Trophoblast cell (in vitro differentiated cells and primary cell): ENCODE measurements at regions not wholly inside any gene's neighbourhood (a gene's known extent, or its start where the extent isn't known, plus 50 kb on each side); places are given as distances from the start of the nearest gene placed in this dataset.
A peak's percentile ranks its signal among the peaks of the same experiment; 100 is the strongest.

Source experiments
- DNase-seq, 2 donors: peaks; one replicate each; pipeline ENCODE4 v3.0.0-alpha.2; 2016
- H2AFZ ChIP-seq: 2 replicates; pipeline ENCODE4 v1.6.1; 2013; ENCODE audit warnings: low read length, moderate library complexity, mild to moderate bottlenecking; ENCODE audit not compliant: insufficient read depth, poor library complexity
- H2AK5ac ChIP-seq: 2 replicates; pipeline ENCODE4 v1.6.1; 2013; ENCODE audit warnings: mild to moderate bottlenecking, low read length
- H2BK120ac ChIP-seq: 2 replicates; pipeline ENCODE4 v1.6.1; 2013; ENCODE audit warnings: low read length, mild to moderate bottlenecking, moderate library complexity; ENCODE audit not compliant: insufficient read depth, poor library complexity
- H2BK12ac ChIP-seq: 2 replicates; pipeline ENCODE4 v1.6.1; 2013; ENCODE audit warnings: mild to moderate bottlenecking, low read length, moderate library complexity
- H2BK5ac ChIP-seq: 2 replicates; pipeline ENCODE4 v1.6.1; 2013; ENCODE audit warnings: low read length, low read depth, moderate library complexity, mild to moderate bottlenecking; ENCODE audit not compliant: poor library complexity
- H3K14ac ChIP-seq: 2 replicates; pipeline ENCODE4 v1.6.1; 2013; ENCODE audit warnings: mild to moderate bottlenecking, low read length
- H3K18ac ChIP-seq: 2 replicates; pipeline ENCODE4 v1.6.1; 2013; ENCODE audit warnings: mild to moderate bottlenecking, low read length
- H3K23ac ChIP-seq: 2 replicates; pipeline ENCODE4 v1.6.1; 2013; ENCODE audit warnings: low read length
- H3K27ac ChIP-seq: 2 replicates; pipeline ENCODE4 v1.5.1; 2013; ENCODE audit warnings: low read depth, mild to moderate bottlenecking, inconsistent platforms, low read length, moderate library complexity
- H3K27me3 ChIP-seq: 2 replicates; pipeline ENCODE4 v1.6.1; 2013; ENCODE audit warnings: inconsistent platforms, mild to moderate bottlenecking, low read length, moderate library complexity; ENCODE audit not compliant: insufficient read depth
- H3K36me3 ChIP-seq, 2 experiments: 1 replicate in 1 of 2; 2 replicates in 1 of 2; pipeline ENCODE4 v1.6.1; 2013; ENCODE audit warnings: low read length in 2 of 2, mild to moderate bottlenecking in 2 of 2, moderate library complexity in 1 of 2; ENCODE audit not compliant: insufficient read depth in 2 of 2, control insufficient read depth in 1 of 2
- H3K4ac ChIP-seq: 2 replicates; pipeline ENCODE4 v1.6.1; 2013; ENCODE audit warnings: low read depth, mild to moderate bottlenecking, low read length, moderate library complexity
- H3K4me1 ChIP-seq, 2 experiments: 1 replicate in 1 of 2; 2 replicates in 1 of 2; pipeline ENCODE4 v1.6.1; 2013; ENCODE audit warnings: low read length in 2 of 2, mild to moderate bottlenecking in 2 of 2, moderate library complexity in 1 of 2; ENCODE audit not compliant: insufficient read depth in 2 of 2, control insufficient read depth in 1 of 2
- H3K4me2 ChIP-seq: 2 replicates; pipeline ENCODE4 v1.6.1; 2013; ENCODE audit warnings: inconsistent platforms, mild to moderate bottlenecking, low read length, moderate library complexity
- H3K4me3 ChIP-seq: 2 replicates; pipeline ENCODE4 v1.5.1; 2013; ENCODE audit warnings: mild to moderate bottlenecking, low read depth, low read length, inconsistent platforms
- H3K79me1 ChIP-seq: one replicate; pipeline ENCODE4 v1.6.1; 2013; ENCODE audit warnings: low read length
- H3K79me2 ChIP-seq: 2 replicates; pipeline ENCODE4 v1.6.1; 2013; ENCODE audit warnings: low read length, mild to moderate bottlenecking; ENCODE audit not compliant: control insufficient read depth, insufficient read depth, poor library complexity
- H3K9ac ChIP-seq: 2 replicates; pipeline ENCODE4 v1.6.1; 2013; ENCODE audit warnings: mild to moderate bottlenecking, low read length
- H3K9me3 ChIP-seq: 2 replicates; pipeline ENCODE4 v1.6.1; 2013; ENCODE audit warnings: low read depth, mild to moderate bottlenecking, control low read depth, inconsistent platforms, low read length; ENCODE audit not compliant: insufficient read depth
- H4K12ac ChIP-seq: 2 replicates; pipeline ENCODE4 v1.6.1; 2013; ENCODE audit warnings: low read depth, mild to moderate bottlenecking, low read length, moderate library complexity
- H4K8ac ChIP-seq: 2 replicates; pipeline ENCODE4 v1.6.1; 2013; ENCODE audit warnings: low read depth, mild to moderate bottlenecking, low read length, moderate library complexity
- H4K91ac ChIP-seq: one replicate; pipeline ENCODE4 v1.6.1; 2013; ENCODE audit warnings: low read depth, mild to moderate bottlenecking, low read length, moderate library complexity
- WGBS: extraction: QIAGEN DNeasy Blood & Tissue Kit; methylation state at CpG from one replicate; pipeline ENCODE4 v1.1.7; 2013; ENCODE audit warnings: missing lambda C conversion rate; ENCODE audit not compliant: insufficient read length, insufficient coverage; ENCODE audit errors: extremely low coverage; 5-methylcytosine and 5-hydroxymethylcytosine counted together

GRCh38 chr5:89097103-89097502 is 214.1 kb upstream of the MEF2C start:
- Histone ChIP-seq H3K14ac (no peak overlapping the region), H4K12ac (no peak overlapping the region), H3K27ac (no peak overlapping the region), H2BK12ac (no peak overlapping the region), H4K91ac (no peak overlapping the region), H3K27me3 (no peaks in the 10 kb centered on the region), H3K23ac (no peak overlapping the region), H2BK120ac (no peak overlapping the region), H3K79me2 (no peaks in the 10 kb centered on the region), H3K4me3 (no peak overlapping the region), H3K4me1 (no peaks in the 10 kb centered on the region), H2AFZ (no peak overlapping the region), H3K9me3 (no peaks in the 10 kb centered on the region), H3K9ac (no peak overlapping the region), H3K18ac (no peak overlapping the region), H3K36me3 (no peaks in the 10 kb centered on the region), H2AK5ac (no peak overlapping the region), H2BK5ac (no peak overlapping the region), H3K4me2 (no peak overlapping the region), H3K4ac (no peak overlapping the region), H3K79me1 (no peaks in the 10 kb centered on the region), H4K8ac (no peak overlapping the region)
- no CpG with 5 or more reads among the region's 3 CpGs for WGBS
- DNase-seq, result peak in 1 of 2 donors; percentile 3

GRCh38 chr5:89095341-89095740 is 212.4 kb upstream of the MEF2C start:
- WGBS, result no CpG with 5 or more reads among the region's 2 CpGs
- Histone ChIP-seq H3K27me3 (no peaks in the 10 kb centered on the region), H3K79me1 (no peaks in the 10 kb centered on the region), H3K23ac (no peak overlapping the region), H2BK120ac (no peak overlapping the region), H4K8ac (no peak overlapping the region), H3K4ac (no peak overlapping the region), H3K4me1 (no peaks in the 10 kb centered on the region), H3K4me2 (no peak overlapping the region), H3K14ac (no peak overlapping the region), H2BK5ac (no peak overlapping the region), H3K79me2 (no peaks in the 10 kb centered on the region), H3K9me3 (no peaks in the 10 kb centered on the region), H2AFZ (no peak overlapping the region), H2BK12ac (no peak overlapping the region), H2AK5ac (no peak overlapping the region), H3K36me3 (no peaks in the 10 kb centered on the region), H3K9ac (no peak overlapping the region), H3K27ac (no peak overlapping the region), H4K91ac (no peak overlapping the region), H3K18ac (no peak overlapping the region), H3K4me3 (no peak overlapping the region), H4K12ac (no peak overlapping the region)
- DNase-seq, result no peak

GRCh38 chr5:89090037-89090436 is 207.1 kb upstream of the MEF2C start:
- Histone ChIP-seq H4K12ac (no peak overlapping the region), H3K18ac (no peak overlapping the region)

GRCh38 chr5:89087551-89088318 is 204.8 kb upstream of the MEF2C start:
- Histone ChIP-seq H3K9ac (no peak overlapping the region), H3K4ac (no peak overlapping the region), H3K4me2 (no peak overlapping the region), H3K36me3 (no peaks in the 10 kb centered on the region), H3K23ac (no peak overlapping the region), H3K9me3 (no peaks in the 10 kb centered on the region), H2AK5ac (no peak overlapping the region), H4K12ac (no peak overlapping the region), H3K18ac (no peak overlapping the region), H3K4me1 (no peaks in the 10 kb centered on the region), H3K27ac (no peak overlapping the region), H2BK120ac (no peak overlapping the region), H3K27me3 (no peaks in the 10 kb centered on the region), H4K91ac (no peak overlapping the region), H3K14ac (no peak overlapping the region), H3K79me1 (no peaks in the 10 kb centered on the region), H2BK5ac (no peak overlapping the region), H4K8ac (no peak overlapping the region), H2BK12ac (no peak overlapping the region), H3K4me3 (no peak overlapping the region), H3K79me2 (no peaks in the 10 kb centered on the region), H2AFZ (no peak overlapping the region)
- 100% methylated on average over 1 of the region's 12 CpGs for WGBS
- no peak for DNase-seq

More at GRCh38 chr5:89090037-89090436, 207.1 kb upstream of the MEF2C start:
- H3K79me1 ChIP-seq, result no peaks in the 10 kb centered on the region
- no peak overlapping the region for H2BK120ac ChIP-seq
- H2BK12ac ChIP-seq, result no peak overlapping the region
- no peak overlapping the region for H4K8ac ChIP-seq
- no peaks in the 10 kb centered on the region for H3K27me3 ChIP-seq
- no peaks in the 10 kb centered on the region for H3K36me3 ChIP-seq
- H3K4ac ChIP-seq, result no peak overlapping the region
- no peaks in the 10 kb centered on the region for H3K4me1 ChIP-seq
- H3K4me2 ChIP-seq, result no peak overlapping the region
- no peak overlapping the region for H3K23ac ChIP-seq
- H2AFZ ChIP-seq, result no peak overlapping the region
- H3K27ac ChIP-seq, result no peak overlapping the region
- H2AK5ac ChIP-seq, result no peak overlapping the region
- no peak overlapping the region for H3K9ac ChIP-seq
- WGBS, result no CpG with 5 or more reads among the region's 1 CpG
- no peaks in the 10 kb centered on the region for H3K79me2 ChIP-seq
- no peak overlapping the region for H3K4me3 ChIP-seq
- H2BK5ac ChIP-seq, result no peak overlapping the region
- no peak overlapping the region for H4K91ac ChIP-seq
- DNase-seq, result no peak
- H3K9me3 ChIP-seq, result no peaks in the 10 kb centered on the region
- no peak overlapping the region for H3K14ac ChIP-seq
